ENCODE measurements at regions not wholly inside any gene's neighbourhood (a gene's known extent, or its start where the extent isn't known, plus 50 kb on each side); places are given as distances from the start of the nearest gene placed in this dataset.
A peak's percentile ranks its signal among the peaks of the same experiment; 100 is the strongest.

GRCh38 chr10:2968401-2969058 is 98.8 kb upstream of the PFKP start:
- ChIA-PET CTCF (interaction anchor here (0.7 kb wide), 1 partner anchor 32 kb away, joined by 4 read pairs; no protein-coding TSS in a partner anchor), POLR2A (no interaction called here)
- Histone ChIP-seq H3K4me3 (ENCODE audit: low read depth, low read length) (no peak overlapping the region), H3K36me3 (ENCODE audit: control insufficient read depth in 2 of 2, insufficient read depth in 1 of 2, low read length in 2 of 2) (no peaks in the 10 kb centered on the region), H3K9me3 (ENCODE audit: control insufficient read depth, insufficient read depth, low read depth, low read length) (no peaks in the 10 kb centered on the region), H3K4me1 (ENCODE audit: control insufficient read depth, insufficient read depth, low read length) (no peaks in the 10 kb centered on the region), H3K27ac (ENCODE audit: extremely low read depth, low read depth, low read length) (no peak overlapping the region)
- TF ChIP-seq ZFHX2 (tag by site-specific recombination; conservative IDR thresholded peaks at IDR 0.05) (peak; percentile 61), ZNF600 (tag by site-specific recombination; IDR thresholded peaks at IDR 0.05) (no peak), ZNF549 (tag by site-specific recombination; IDR thresholded peaks at IDR 0.05) (no peak)

GRCh38 chr10:2966134-2966533 is 101.2 kb upstream of the PFKP start:
- TF ChIP-seq ZBTB11 (tag by site-specific recombination; conservative IDR thresholded peaks at IDR 0.05; ENCODE audit: low read depth) (no peak), PRDM1 (tag by site-specific recombination; IDR thresholded peaks at IDR 0.05) (peak; percentile 91)
- ChIA-PET POLR2A (no interaction called here), CTCF (no interaction called here)
- Histone ChIP-seq H3K4me1 (ENCODE audit: control insufficient read depth, insufficient read depth, low read length) (no peaks in the 10 kb centered on the region), H3K36me3 (ENCODE audit: control insufficient read depth in 2 of 2, insufficient read depth in 1 of 2, low read length in 2 of 2) (no peaks in the 10 kb centered on the region), H3K4me3 (ENCODE audit: low read depth, low read length) (no peak overlapping the region), H3K27ac (ENCODE audit: extremely low read depth, low read depth, low read length) (no peak overlapping the region), H3K9me3 (ENCODE audit: control insufficient read depth, insufficient read depth, low read depth, low read length) (no peaks in the 10 kb centered on the region)

DNA sequence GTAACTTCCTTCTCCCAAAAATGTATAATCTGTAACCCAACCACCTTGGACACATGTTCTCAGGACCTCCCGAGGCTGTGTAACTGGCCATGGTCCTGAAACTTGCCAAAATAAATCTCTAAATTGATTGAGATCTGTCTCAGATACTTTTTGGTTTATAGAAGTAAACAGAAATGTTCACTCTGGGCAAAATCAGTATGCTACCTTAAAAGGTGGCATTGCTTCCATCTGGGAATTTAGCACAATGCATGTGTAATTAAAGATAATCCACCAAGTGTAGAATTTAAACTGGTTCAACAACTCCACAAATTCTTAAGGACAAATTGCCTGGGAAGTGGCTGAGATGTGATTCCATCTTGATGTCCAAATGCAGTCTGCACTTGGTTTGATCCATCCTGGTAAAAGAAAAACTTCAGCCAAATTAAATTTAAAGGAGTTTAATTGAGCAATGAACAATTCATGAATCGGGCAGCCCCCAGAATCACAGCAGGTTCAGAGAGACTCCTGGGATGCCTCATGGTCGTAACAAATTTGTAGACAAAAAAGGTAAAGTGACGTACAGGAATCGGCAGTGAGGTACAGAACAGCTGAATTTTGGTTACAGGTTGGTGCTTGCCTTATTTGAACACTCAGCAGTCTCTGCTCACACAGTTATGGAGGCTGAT is 102.6 kb upstream of the PFKP start:
- ChIA-PET POLR2A (no interaction called here), CTCF (no interaction called here)
- H3K4me3 ChIP-seq (ENCODE audit: low read depth, low read length), result no peak overlapping the region
- no peaks in the 10 kb centered on the region for H3K36me3 ChIP-seq (ENCODE audit: control insufficient read depth in 2 of 2, insufficient read depth in 1 of 2, low read length in 2 of 2)
- H3K4me1 ChIP-seq (ENCODE audit: control insufficient read depth, insufficient read depth, low read length), result no peaks in the 10 kb centered on the region
- no peaks in the 10 kb centered on the region for H3K9me3 ChIP-seq (ENCODE audit: control insufficient read depth, insufficient read depth, low read depth, low read length)
- no peak overlapping the region for H3K27ac ChIP-seq (ENCODE audit: extremely low read depth, low read depth, low read length)
- TF ChIP-seq ZNF174 (tag by site-specific recombination; IDR thresholded peaks at IDR 0.05), result no peak
- TF ChIP-seq ZNF24 (tag by site-specific recombination; IDR thresholded peaks at IDR 0.05), result no peak
- TF ChIP-seq ZNF549 (tag by site-specific recombination; IDR thresholded peaks at IDR 0.05), result peak; percentile 94
- TF ChIP-seq ZNF311 (tag by site-specific recombination; IDR thresholded peaks at IDR 0.05; ENCODE audit: borderline replicate concordance), result no peak
- TF ChIP-seq PATZ1 (tag by site-specific recombination; IDR thresholded peaks at IDR 0.05), result no peak
- TF ChIP-seq ZNF664 (tag by site-specific recombination; IDR thresholded peaks at IDR 0.05), result no peak
- TF ChIP-seq ZBTB11 (tag by site-specific recombination; conservative IDR thresholded peaks at IDR 0.05; ENCODE audit: low read depth), result no peak
- TF ChIP-seq ZFP37 (tag by site-specific recombination; IDR thresholded peaks at IDR 0.05), result no peak
- TF ChIP-seq, protein P1, sequence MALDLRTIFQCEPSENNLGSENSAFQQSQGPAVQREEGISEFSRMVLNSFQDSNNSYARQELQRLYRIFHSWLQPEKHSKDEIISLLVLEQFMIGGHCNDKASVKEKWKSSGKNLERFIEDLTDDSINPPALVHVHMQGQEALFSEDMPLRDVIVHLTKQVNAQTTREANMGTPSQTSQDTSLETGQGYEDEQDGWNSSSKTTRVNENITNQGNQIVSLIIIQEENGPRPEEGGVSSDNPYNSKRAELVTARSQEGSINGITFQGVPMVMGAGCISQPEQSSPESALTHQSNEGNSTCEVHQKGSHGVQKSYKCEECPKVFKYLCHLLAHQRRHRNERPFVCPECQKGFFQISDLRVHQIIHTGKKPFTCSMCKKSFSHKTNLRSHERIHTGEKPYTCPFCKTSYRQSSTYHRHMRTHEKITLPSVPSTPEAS (tag by site-specific recombination; IDR thresholded peaks at IDR 0.05), result no peak
- TF ChIP-seq REST (tag by site-specific recombination; IDR thresholded peaks at IDR 0.05), result peak; percentile 92
- TF ChIP-seq ZNF843 (tag by site-specific recombination; IDR thresholded peaks at IDR 0.05), result no peak
- TF ChIP-seq ZEB2 (tag by site-specific recombination; IDR thresholded peaks at IDR 0.05), result no peak
- TF ChIP-seq HOXC10 (CRISPR knock-in tag; IDR thresholded peaks at IDR 0.05), result no peak
